ENCODE measurements at regions not wholly inside any gene's neighbourhood (a gene's known extent, or its start where the extent isn't known, plus 50 kb on each side); places are given as distances from the start of the nearest gene placed in this dataset.

DNA sequence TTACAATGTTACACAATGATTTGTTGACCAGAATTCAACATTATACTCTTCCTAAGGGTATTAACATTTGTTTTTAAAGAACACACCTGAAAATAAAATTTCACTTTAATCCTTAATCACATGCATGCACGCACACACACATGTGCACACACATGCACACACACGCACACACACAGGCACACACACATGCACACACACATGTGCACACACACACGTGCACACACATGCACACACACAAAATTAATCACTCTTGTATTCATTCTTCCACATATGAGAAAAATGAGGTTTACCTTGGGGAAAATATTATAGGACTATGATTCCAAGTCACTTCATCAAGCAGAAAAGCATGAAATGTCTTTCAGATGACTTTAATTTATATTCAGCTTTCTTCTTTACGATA, 331.8 kb upstream of the PLD5 start:
- FAIRE-seq (no peak), DNase-seq (ENCODE audit: extremely low read depth in 1 of 4, low spot score in 3 of 4) (no peak), ATAC-seq (no peak)
- no peaks in the 10 kb centered on the region for H3K79me2 ChIP-seq (ENCODE audit: control insufficient read depth, insufficient read depth, low read length)
- no peaks in the 10 kb centered on the region for H3K9me3 ChIP-seq (replicated peaks; ENCODE audit: control insufficient read depth, insufficient read depth, low read depth, low read length)
- 0% methylated on average over 4 of the region's 4 CpGs for WGBS (ENCODE audit: insufficient coverage, low coverage, missing lambda C conversion rate)
- no peak for TF ChIP-seq IFI16 (CRISPR knock-in tag; IDR thresholded peaks at IDR 0.05)
- no peak for TF ChIP-seq FOS (IDR thresholded peaks at IDR 0.05; ENCODE audit: extremely low read depth, insufficient read length)
- TF ChIP-seq, protein P1, sequence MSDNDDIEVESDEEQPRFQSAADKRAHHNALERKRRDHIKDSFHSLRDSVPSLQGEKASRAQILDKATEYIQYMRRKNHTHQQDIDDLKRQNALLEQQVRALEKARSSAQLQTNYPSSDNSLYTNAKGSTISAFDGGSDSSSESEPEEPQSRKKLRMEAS (CRISPR knock-in tag; IDR thresholded peaks at IDR 0.05): no peak
- TF ChIP-seq, protein P2, sequence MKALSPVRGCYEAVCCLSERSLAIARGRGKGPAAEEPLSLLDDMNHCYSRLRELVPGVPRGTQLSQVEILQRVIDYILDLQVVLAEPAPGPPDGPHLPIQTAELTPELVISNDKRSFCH (CRISPR knock-in tag; IDR thresholded peaks at IDR 0.05): no peak
- TF ChIP-seq, protein P2 (tag; IDR thresholded peaks at IDR 0.05): no peak
- no peak for TF ChIP-seq TSC22D4 (tag; IDR thresholded peaks at IDR 0.05)
- TF ChIP-seq, protein P3, sequence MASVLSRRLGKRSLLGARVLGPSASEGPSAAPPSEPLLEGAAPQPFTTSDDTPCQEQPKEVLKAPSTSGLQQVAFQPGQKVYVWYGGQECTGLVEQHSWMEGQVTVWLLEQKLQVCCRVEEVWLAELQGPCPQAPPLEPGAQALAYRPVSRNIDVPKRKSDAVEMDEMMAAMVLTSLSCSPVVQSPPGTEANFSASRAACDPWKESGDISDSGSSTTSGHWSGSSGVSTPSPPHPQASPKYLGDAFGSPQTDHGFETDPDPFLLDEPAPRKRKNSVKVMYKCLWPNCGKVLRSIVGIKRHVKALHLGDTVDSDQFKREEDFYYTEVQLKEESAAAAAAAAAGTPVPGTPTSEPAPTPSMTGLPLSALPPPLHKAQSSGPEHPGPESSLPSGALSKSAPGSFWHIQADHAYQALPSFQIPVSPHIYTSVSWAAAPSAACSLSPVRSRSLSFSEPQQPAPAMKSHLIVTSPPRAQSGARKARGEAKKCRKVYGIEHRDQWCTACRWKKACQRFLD (CRISPR knock-in tag; IDR thresholded peaks at IDR 0.05): no peak
- TF ChIP-seq E2F3 (CRISPR knock-in tag; IDR thresholded peaks at IDR 0.05): no peak
- TF ChIP-seq, protein P4, sequence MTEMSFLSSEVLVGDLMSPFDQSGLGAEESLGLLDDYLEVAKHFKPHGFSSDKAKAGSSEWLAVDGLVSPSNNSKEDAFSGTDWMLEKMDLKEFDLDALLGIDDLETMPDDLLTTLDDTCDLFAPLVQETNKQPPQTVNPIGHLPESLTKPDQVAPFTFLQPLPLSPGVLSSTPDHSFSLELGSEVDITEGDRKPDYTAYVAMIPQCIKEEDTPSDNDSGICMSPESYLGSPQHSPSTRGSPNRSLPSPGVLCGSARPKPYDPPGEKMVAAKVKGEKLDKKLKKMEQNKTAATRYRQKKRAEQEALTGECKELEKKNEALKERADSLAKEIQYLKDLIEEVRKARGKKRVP (CRISPR knock-in tag; IDR thresholded peaks at IDR 0.05): no peak
- TF ChIP-seq, protein P5, sequence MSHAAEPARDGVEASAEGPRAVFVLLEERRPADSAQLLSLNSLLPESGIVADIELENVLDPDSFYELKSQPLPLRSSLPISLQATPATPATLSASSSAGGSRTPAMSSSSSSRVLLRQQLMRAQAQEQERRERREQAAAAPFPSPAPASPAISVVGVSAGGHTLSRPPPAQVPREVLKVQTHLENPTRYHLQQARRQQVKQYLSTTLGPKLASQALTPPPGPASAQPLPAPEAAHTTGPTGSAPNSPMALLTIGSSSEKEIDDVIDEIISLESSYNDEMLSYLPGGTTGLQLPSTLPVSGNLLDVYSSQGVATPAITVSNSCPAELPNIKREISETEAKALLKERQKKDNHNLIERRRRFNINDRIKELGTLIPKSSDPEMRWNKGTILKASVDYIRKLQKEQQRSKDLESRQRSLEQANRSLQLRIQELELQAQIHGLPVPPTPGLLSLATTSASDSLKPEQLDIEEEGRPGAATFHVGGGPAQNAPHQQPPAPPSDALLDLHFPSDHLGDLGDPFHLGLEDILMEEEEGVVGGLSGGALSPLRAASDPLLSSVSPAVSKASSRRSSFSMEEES (CRISPR knock-in tag; IDR thresholded peaks at IDR 0.05): no peak
- TF ChIP-seq RUNX1 (IDR thresholded peaks at IDR 0.05; ENCODE audit: low read depth): no peak
- H3K9ac ChIP-seq (ENCODE audit: insufficient read depth in 1 of 2, low read depth in 2 of 2, low read length in 2 of 2): no peak overlapping the region
- H3K27ac ChIP-seq (ENCODE audit: extremely low read depth, low read depth, low read length): no peak overlapping the region
- in situ Hi-C loops (cut with MboI): no loop called here
- H3K4me3 ChIP-seq: no peak overlapping the region
- H2AFZ ChIP-seq (ENCODE audit: low read depth, low read length): no peak overlapping the region
- H3K4me2 ChIP-seq (ENCODE audit: insufficient read depth, low read length): no peak overlapping the region
- POLR2A ChIA-PET: no interaction called here
- CTCF ChIA-PET (ENCODE audit: low intra/inter-chr PET ratio): no interaction called here
- H4K20me1 ChIP-seq (replicated peaks; ENCODE audit: control insufficient read depth, insufficient read depth, low read length): no peaks in the 10 kb centered on the region
- H3K27me3 ChIP-seq (ENCODE audit: control insufficient read depth in 2 of 2, insufficient read depth in 2 of 2, low read length in 2 of 2): no peaks in the 10 kb centered on the region
- H3K9me1 ChIP-seq (ENCODE audit: control insufficient read depth, insufficient read depth, low read length): no peaks in the 10 kb centered on the region
- BruUV-seq (replicated peaks): no TSS peak
- no peaks in the 10 kb centered on the region for H3K36me3 ChIP-seq (ENCODE audit: control insufficient read depth, insufficient read depth, low read length)
- intact Hi-C loops (cut with micrococcal nuclease): no loop called here
- H3K4me1 ChIP-seq (replicated peaks in 1 of 2; ENCODE audit: control insufficient read depth in 2 of 2, insufficient read depth in 2 of 2, low read length in 2 of 2): no peaks in the 10 kb centered on the region

Measured in K562 (cell line).